ENCODE measurements at regions not wholly inside any gene's neighbourhood (a gene's known extent, or its start where the extent isn't known, plus 50 kb on each side); places are given as distances from the start of the nearest gene placed in this dataset.
"Not testable (repeated sequence)": the region's sequence is repeated elsewhere in the genome, so short reads cannot be mapped to it uniquely, and the experiment has no call there.

- H3K27ac Mint-ChIP-seq, result no peak overlapping the region
- no peak overlapping the region for H3K4me3 Mint-ChIP-seq
- H3K36me3 Mint-ChIP-seq, result no peaks in the 10 kb centered on the region
Observed at GRCh38 chr12:67716817-67717216, 68.3 kb downstream of the DYRK2 start.

GRCh38 chr12:67719303-67719702 is 70.8 kb downstream of the DYRK2 start:
- not testable (repeated sequence) for DNase-seq; ATAC-seq (ENCODE audit: low read depth in 2 of 2); H3K4me3 Mint-ChIP-seq; H3K4me1 Mint-ChIP-seq; H3K9me3 Mint-ChIP-seq; H3K36me3 Mint-ChIP-seq; H3K27me3 Mint-ChIP-seq; H3K27ac Mint-ChIP-seq

More at GRCh38 chr12:67716817-67717216, 68.3 kb downstream of the DYRK2 start:
- H3K27me3 Mint-ChIP-seq, result peaks cover 4 to 8% (median 6%) of the 10 kb centered on the region in 3 donors
- no peak for DNase-seq
- ATAC-seq (ENCODE audit: low read depth in 2 of 2), result no peak
- no peaks in the 10 kb centered on the region for H3K9me3 Mint-ChIP-seq
- H3K4me1 Mint-ChIP-seq, result peaks cover 0 to 4% (median 4%) of the 10 kb centered on the region in 3 donors

- H3K27ac Mint-ChIP-seq, result no peak overlapping the region
- peaks cover 0 to 6% (median 0%) of the 10 kb centered on the region in 3 donors for H3K27me3 Mint-ChIP-seq
- H3K4me1 Mint-ChIP-seq, result no peaks in the 10 kb centered on the region
- no peak for ATAC-seq (ENCODE audit: low read depth in 2 of 2)
- no peaks in the 10 kb centered on the region for H3K9me3 Mint-ChIP-seq
- DNase-seq, result no peak
- no peaks in the 10 kb centered on the region for H3K36me3 Mint-ChIP-seq
- no peak overlapping the region for H3K4me3 Mint-ChIP-seq
Observed at GRCh38 chr12:67720351-67720856, 71.9 kb downstream of the DYRK2 start.

GRCh38 chr12:67721248-67721647 is 72.7 kb downstream of the DYRK2 start:
- DNase-seq (no peak), ATAC-seq (ENCODE audit: low read depth in 2 of 2) (no peak)
- Mint-ChIP-seq H3K27ac (peak overlapping the region in 1 of 6 donors; percentile 52), H3K36me3 (no peaks in the 10 kb centered on the region), H3K27me3 (peaks cover 0 to 6% (median 0%) of the 10 kb centered on the region in 3 donors), H3K4me3 (no peak overlapping the region), H3K9me3 (no peaks in the 10 kb centered on the region), H3K4me1 (no peaks in the 10 kb centered on the region)

GRCh38 chr12:67722296-67722695 is 73.8 kb downstream of the DYRK2 start:
- Mint-ChIP-seq H3K9me3 (no peaks in the 10 kb centered on the region), H3K4me3 (no peak overlapping the region), H3K27ac (no peak overlapping the region), H3K27me3 (peaks cover 0 to 6% (median 0%) of the 10 kb centered on the region in 3 donors), H3K36me3 (no peaks in the 10 kb centered on the region), H3K4me1 (no peaks in the 10 kb centered on the region)
- DNase-seq (no peak), ATAC-seq (ENCODE audit: low read depth in 2 of 2) (no peak)

- peaks cover 0 to 3% of the 10 kb centered on the region in 2 donors for H3K36me3 Mint-ChIP-seq
- H3K27ac Mint-ChIP-seq, result no peak overlapping the region
- ATAC-seq (ENCODE audit: low read depth in 2 of 2) (no peak), DNase-seq (no peak)
- H3K27me3 Mint-ChIP-seq, result peaks cover 0 to 4% (median 0%) of the 10 kb centered on the region in 3 donors
- H3K4me1 Mint-ChIP-seq, result no peaks in the 10 kb centered on the region
- H3K9me3 Mint-ChIP-seq, result no peaks in the 10 kb centered on the region
- H3K4me3 Mint-ChIP-seq, result no peak overlapping the region
Observed at GRCh38 chr12:67726868-67727267, 78.3 kb downstream of the DYRK2 start.

GRCh38 chr12:67727702-67728666 is 79.4 kb downstream of the DYRK2 start:
- Mint-ChIP-seq H3K4me3 (no peak overlapping the region), H3K4me1 (no peaks in the 10 kb centered on the region), H3K27me3 (peaks cover 0 to 5% (median 4%) of the 10 kb centered on the region in 3 donors), H3K27ac (no peak overlapping the region), H3K9me3 (no peaks in the 10 kb centered on the region), H3K36me3 (peaks cover 0 to 4% of the 10 kb centered on the region in 2 donors)
- DNase-seq (no peak), ATAC-seq (ENCODE audit: low read depth in 2 of 2) (no peak)

- Mint-ChIP-seq H3K4me3 (no peak overlapping the region), H3K9me3 (no peaks in the 10 kb centered on the region), H3K27me3 (peaks cover 0 to 5% (median 4%) of the 10 kb centered on the region in 3 donors), H3K27ac (peak overlapping the region in 1 of 6 donors; percentile 89), H3K4me1 (no peaks in the 10 kb centered on the region), H3K36me3 (peaks cover 0 to 4% of the 10 kb centered on the region in 2 donors)
- ATAC-seq (ENCODE audit: low read depth in 2 of 2) (no peak), DNase-seq (no peak)
Observed at GRCh38 chr12:67732857-67733256, 84.3 kb downstream of the DYRK2 start.

GRCh38 chr12:67735868-67736267 is 87.3 kb downstream of the DYRK2 start:
- no peak for DNase-seq
- ATAC-seq (ENCODE audit: low read depth in 2 of 2), result no peak
- Mint-ChIP-seq H3K4me3 (peak overlapping the region in 1 of 8 donors; percentile 77), H3K27ac (peak overlapping the region in 1 of 6 donors; percentile 67), H3K36me3 (peaks cover 0 to 4% of the 10 kb centered on the region in 2 donors), H3K9me3 (no peaks in the 10 kb centered on the region), H3K4me1 (no peaks in the 10 kb centered on the region), H3K27me3 (peaks cover 0 to 5% (median 0%) of the 10 kb centered on the region in 3 donors)

GRCh38 chr12:67740711-67741110 is 92.2 kb downstream of the DYRK2 start:
- Mint-ChIP-seq H3K9me3 (peaks cover 0 to 2% (median 0%) of the 10 kb centered on the region in 7 donors), H3K36me3 (no peaks in the 10 kb centered on the region), H3K27ac (no peak overlapping the region), H3K27me3 (peaks cover 0 to 4% (median 0%) of the 10 kb centered on the region in 3 donors), H3K4me3 (no peak overlapping the region), H3K4me1 (no peaks in the 10 kb centered on the region)
- DNase-seq (no peak), ATAC-seq (ENCODE audit: low read depth in 2 of 2) (no peak)

GRCh38 chr12:67741270-67741669 is 92.7 kb downstream of the DYRK2 start:
- no peaks in the 10 kb centered on the region for H3K4me1 Mint-ChIP-seq
- no peak for DNase-seq
- H3K9me3 Mint-ChIP-seq, result peaks cover 0 to 2% (median 0%) of the 10 kb centered on the region in 7 donors
- peak overlapping the region in 1 of 6 donors; percentile 5 for H3K27ac Mint-ChIP-seq
- no peak overlapping the region for H3K4me3 Mint-ChIP-seq
- H3K27me3 Mint-ChIP-seq, result peaks cover 0 to 4% (median 0%) of the 10 kb centered on the region in 3 donors
- H3K36me3 Mint-ChIP-seq, result no peaks in the 10 kb centered on the region
- no peak for ATAC-seq (ENCODE audit: low read depth in 2 of 2)

GRCh38 chr12:67742461-67742860 is 93.9 kb downstream of the DYRK2 start:
- Mint-ChIP-seq H3K9me3 (peaks cover 0 to 2% (median 0%) of the 10 kb centered on the region in 7 donors), H3K36me3 (no peaks in the 10 kb centered on the region), H3K4me1 (no peaks in the 10 kb centered on the region), H3K4me3 (no peak overlapping the region), H3K27me3 (peaks cover 0 to 4% (median 0%) of the 10 kb centered on the region in 3 donors), H3K27ac (peak overlapping the region in 2 of 6 donors; percentile 3 to 57)
- DNase-seq (no peak), ATAC-seq (ENCODE audit: low read depth in 2 of 2) (no peak)

- Mint-ChIP-seq H3K27me3 (peaks cover 0 to 18% (median 4%) of the 10 kb centered on the region in 3 donors), H3K27ac (no peak overlapping the region), H3K36me3 (no peaks in the 10 kb centered on the region), H3K9me3 (peaks cover 0 to 3% (median 0%) of the 10 kb centered on the region in 7 donors), H3K4me3 (no peak overlapping the region), H3K4me1 (no peaks in the 10 kb centered on the region)
- ATAC-seq (ENCODE audit: low read depth in 2 of 2), result no peak
- DNase-seq, result no peak
Observed at GRCh38 chr12:67747869-67748742, 99.6 kb downstream of the DYRK2 start.
